D721Med (cell line): ENCODE measurements at regions not wholly inside any gene's neighbourhood (a gene's known extent, or its start where the extent isn't known, plus 50 kb on each side); places are given as distances from the start of the nearest gene placed in this dataset.

Experiments used
- DNase-seq: peaks from one replicate; pipeline ENCODE4 v3.0.0; 2011; ENCODE audit warnings: low spot score; ENCODE audit not compliant: insufficient read length
- FAIRE-seq: peaks from 2 replicates; lab custom pipeline; 2011; peaks lifted over from hg19 to GRCh38; lab: Jason Lieb, UNC
- TF ChIP-seq, protein P1 (sequence below): IDR thresholded peaks from 2 replicates; pipeline ENCODE4 v1.5.1; 2012; ENCODE audit warnings: mild to moderate bottlenecking, control low read depth; ENCODE audit not compliant: insufficient read depth; ENCODE audit errors: missing control alignments

DNA sequence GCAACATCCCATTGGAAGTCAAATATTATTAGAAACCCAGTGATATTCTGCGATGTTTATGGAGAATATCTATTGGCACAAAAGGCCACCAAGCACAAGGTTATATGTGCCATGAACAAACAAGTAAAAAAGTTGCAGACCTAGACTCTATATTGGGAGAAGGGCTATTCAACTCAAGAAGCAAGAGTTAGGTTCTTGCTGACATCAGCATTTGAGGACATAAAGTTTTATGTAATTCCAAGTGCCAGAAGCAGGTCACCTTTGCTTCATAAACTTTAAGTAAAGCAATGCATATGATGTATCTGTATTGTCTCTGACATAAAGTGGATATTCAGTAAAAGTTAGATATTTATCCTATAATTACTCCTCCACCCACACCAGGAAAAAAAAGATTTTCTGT, 71.1 kb downstream of the MAGEB10 start:
- no peak for DNase-seq
- TF ChIP-seq, protein P1, sequence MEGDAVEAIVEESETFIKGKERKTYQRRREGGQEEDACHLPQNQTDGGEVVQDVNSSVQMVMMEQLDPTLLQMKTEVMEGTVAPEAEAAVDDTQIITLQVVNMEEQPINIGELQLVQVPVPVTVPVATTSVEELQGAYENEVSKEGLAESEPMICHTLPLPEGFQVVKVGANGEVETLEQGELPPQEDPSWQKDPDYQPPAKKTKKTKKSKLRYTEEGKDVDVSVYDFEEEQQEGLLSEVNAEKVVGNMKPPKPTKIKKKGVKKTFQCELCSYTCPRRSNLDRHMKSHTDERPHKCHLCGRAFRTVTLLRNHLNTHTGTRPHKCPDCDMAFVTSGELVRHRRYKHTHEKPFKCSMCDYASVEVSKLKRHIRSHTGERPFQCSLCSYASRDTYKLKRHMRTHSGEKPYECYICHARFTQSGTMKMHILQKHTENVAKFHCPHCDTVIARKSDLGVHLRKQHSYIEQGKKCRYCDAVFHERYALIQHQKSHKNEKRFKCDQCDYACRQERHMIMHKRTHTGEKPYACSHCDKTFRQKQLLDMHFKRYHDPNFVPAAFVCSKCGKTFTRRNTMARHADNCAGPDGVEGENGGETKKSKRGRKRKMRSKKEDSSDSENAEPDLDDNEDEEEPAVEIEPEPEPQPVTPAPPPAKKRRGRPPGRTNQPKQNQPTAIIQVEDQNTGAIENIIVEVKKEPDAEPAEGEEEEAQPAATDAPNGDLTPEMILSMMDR: no peak
- FAIRE-seq: no peak
